ENCODE measurements at regions not wholly inside any gene's neighbourhood (a gene's known extent, or its start where the extent isn't known, plus 50 kb on each side); places are given as distances from the start of the nearest gene placed in this dataset.

GRCh38 chr5:30607301-30607894 lies 586.1 kb upstream of the CDH6 start:
- DNase-seq (ENCODE audit: low spot score), result no peak
- no peaks in the 10 kb centered on the region for H3K27me3 Mint-ChIP-seq (ENCODE audit: low read depth)
- no peaks in the 10 kb centered on the region for H3K36me3 Mint-ChIP-seq (ENCODE audit: low read depth)
- no peak overlapping the region for H3K27ac Mint-ChIP-seq
- no peak overlapping the region for H3K4me3 Mint-ChIP-seq (ENCODE audit: low read depth)
- intact Hi-C loops (cut with micrococcal nuclease), result no loop called here
- peaks cover 29% of the 10 kb centered on the region for H3K9me3 Mint-ChIP-seq
- no peaks in the 10 kb centered on the region for H3K4me1 Mint-ChIP-seq (ENCODE audit: low read depth)

- H3K36me3 Mint-ChIP-seq (ENCODE audit: low read depth), result no peaks in the 10 kb centered on the region
- H3K27ac Mint-ChIP-seq, result no peak overlapping the region
- DNase-seq (ENCODE audit: low spot score), result no peak
- intact Hi-C loops (cut with micrococcal nuclease), result no loop called here
- no peaks in the 10 kb centered on the region for H3K27me3 Mint-ChIP-seq (ENCODE audit: low read depth)
- H3K4me1 Mint-ChIP-seq (ENCODE audit: low read depth), result no peaks in the 10 kb centered on the region
- H3K4me3 Mint-ChIP-seq (ENCODE audit: low read depth), result no peak overlapping the region
- H3K9me3 Mint-ChIP-seq, result peaks cover 26% of the 10 kb centered on the region
Observed at GRCh38 chr5:30605693-30606268, 587.7 kb upstream of the CDH6 start.

DNA sequence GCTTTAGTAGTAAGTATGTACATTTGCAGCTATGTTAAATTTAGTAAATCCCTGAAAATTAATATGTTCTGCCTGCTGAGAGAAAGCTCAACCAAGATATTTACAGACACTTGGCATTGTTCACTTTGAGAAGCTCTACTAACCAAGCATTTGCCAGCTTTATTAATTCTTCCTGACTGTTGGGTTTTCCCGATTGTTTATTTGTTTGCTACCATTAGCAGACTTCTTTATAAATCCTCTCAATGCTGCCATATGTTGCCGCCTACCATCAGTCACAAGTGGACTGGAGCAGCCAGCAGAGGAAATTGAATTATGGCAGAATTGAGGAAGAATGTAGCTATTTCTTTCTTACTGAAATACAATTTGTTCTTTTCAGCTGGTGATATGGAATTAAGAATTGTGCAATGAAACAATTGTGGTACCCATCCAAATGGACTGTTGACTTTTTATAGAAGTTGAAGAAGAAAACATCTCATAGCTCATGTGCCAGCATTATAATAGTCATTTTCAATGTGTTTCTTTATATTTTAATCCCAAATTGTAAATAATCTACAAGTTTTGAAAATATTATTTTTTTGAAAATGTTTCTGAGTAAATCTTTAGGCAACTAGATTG lies 588.7 kb upstream of the CDH6 start:
- no peaks in the 10 kb centered on the region for H3K27me3 Mint-ChIP-seq (ENCODE audit: low read depth)
- no peaks in the 10 kb centered on the region for H3K36me3 Mint-ChIP-seq (ENCODE audit: low read depth)
- no peak overlapping the region for H3K4me3 Mint-ChIP-seq (ENCODE audit: low read depth)
- H3K27ac Mint-ChIP-seq, result no peak overlapping the region
- no peak for DNase-seq (ENCODE audit: low spot score)
- H3K9me3 Mint-ChIP-seq, result peaks cover 22% of the 10 kb centered on the region
- intact Hi-C loops (cut with micrococcal nuclease), result no loop called here
- H3K4me1 Mint-ChIP-seq (ENCODE audit: low read depth), result no peaks in the 10 kb centered on the region

GRCh38 chr5:30600892-30601291 lies 592.6 kb upstream of the CDH6 start:
- Mint-ChIP-seq H3K27me3 (ENCODE audit: low read depth) (no peaks in the 10 kb centered on the region), H3K36me3 (ENCODE audit: low read depth) (no peaks in the 10 kb centered on the region), H3K4me3 (ENCODE audit: low read depth) (no peak overlapping the region), H3K27ac (no peak overlapping the region), H3K9me3 (peaks cover 36% of the 10 kb centered on the region), H3K4me1 (ENCODE audit: low read depth) (no peaks in the 10 kb centered on the region)
- no peak for DNase-seq (ENCODE audit: low spot score)
- intact Hi-C loops (cut with micrococcal nuclease), result no loop called here

DNA sequence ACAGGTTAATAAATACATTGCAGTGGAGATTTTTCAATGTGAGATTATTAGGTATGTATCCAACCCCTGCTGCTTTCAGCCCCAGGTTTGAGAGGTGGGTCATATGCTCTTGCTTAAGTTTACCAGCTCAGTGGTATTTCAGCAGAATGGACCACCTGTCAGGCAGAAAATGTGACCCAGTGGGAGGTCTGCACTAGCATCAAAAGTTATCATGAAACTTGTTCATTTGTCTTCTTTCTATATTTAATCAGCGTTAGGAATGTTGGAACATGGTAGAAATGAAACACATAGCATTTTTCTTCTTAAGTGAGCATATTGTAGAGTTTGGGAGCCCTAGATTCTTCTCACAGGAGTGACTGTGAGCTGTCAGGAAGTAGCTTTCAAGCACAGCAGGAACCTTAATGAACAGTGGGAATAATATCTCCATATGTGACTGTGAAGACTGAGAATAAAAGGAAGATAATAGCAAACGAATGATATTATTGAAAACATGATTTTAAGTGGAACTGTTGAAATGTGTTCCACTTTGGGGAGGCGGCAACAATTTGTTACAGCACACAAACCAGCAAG lies 596.9 kb upstream of the CDH6 start:
- H3K36me3 Mint-ChIP-seq (ENCODE audit: low read depth), result no peaks in the 10 kb centered on the region
- H3K27ac Mint-ChIP-seq, result no peak overlapping the region
- DNase-seq (ENCODE audit: low spot score), result no peak
- intact Hi-C loops (cut with micrococcal nuclease), result no loop called here
- no peaks in the 10 kb centered on the region for H3K27me3 Mint-ChIP-seq (ENCODE audit: low read depth)
- H3K9me3 Mint-ChIP-seq, result peaks cover 40% of the 10 kb centered on the region
- H3K4me3 Mint-ChIP-seq (ENCODE audit: low read depth), result no peak overlapping the region
- no peaks in the 10 kb centered on the region for H3K4me1 Mint-ChIP-seq (ENCODE audit: low read depth)

GRCh38 chr5:30594331-30594730 lies 599.2 kb upstream of the CDH6 start:
- DNase-seq (ENCODE audit: low spot score), result no peak
- Mint-ChIP-seq H3K27ac (no peak overlapping the region), H3K27me3 (ENCODE audit: low read depth) (no peaks in the 10 kb centered on the region), H3K4me3 (ENCODE audit: low read depth) (no peak overlapping the region), H3K4me1 (ENCODE audit: low read depth) (no peaks in the 10 kb centered on the region), H3K36me3 (ENCODE audit: low read depth) (no peaks in the 10 kb centered on the region), H3K9me3 (peaks cover 48% of the 10 kb centered on the region)
- intact Hi-C loops (cut with micrococcal nuclease), result no loop called here

GRCh38 chr5:30592833-30593232 lies 600.7 kb upstream of the CDH6 start:
- no peaks in the 10 kb centered on the region for H3K27me3 Mint-ChIP-seq (ENCODE audit: low read depth)
- intact Hi-C loops (cut with micrococcal nuclease), result no loop called here
- no peak overlapping the region for H3K4me3 Mint-ChIP-seq (ENCODE audit: low read depth)
- DNase-seq (ENCODE audit: low spot score), result no peak
- H3K27ac Mint-ChIP-seq, result no peak overlapping the region
- H3K36me3 Mint-ChIP-seq (ENCODE audit: low read depth), result no peaks in the 10 kb centered on the region
- peaks cover 42% of the 10 kb centered on the region for H3K9me3 Mint-ChIP-seq
- no peaks in the 10 kb centered on the region for H3K4me1 Mint-ChIP-seq (ENCODE audit: low read depth)

- no peaks in the 10 kb centered on the region for H3K36me3 Mint-ChIP-seq (ENCODE audit: low read depth)
- H3K9me3 Mint-ChIP-seq, result peaks cover 18% of the 10 kb centered on the region
- no peak for DNase-seq (ENCODE audit: low spot score)
- H3K27ac Mint-ChIP-seq, result no peak overlapping the region
- no peaks in the 10 kb centered on the region for H3K27me3 Mint-ChIP-seq (ENCODE audit: low read depth)
- no peak overlapping the region for H3K4me3 Mint-ChIP-seq (ENCODE audit: low read depth)
- intact Hi-C loops (cut with micrococcal nuclease), result no loop called here
- no peaks in the 10 kb centered on the region for H3K4me1 Mint-ChIP-seq (ENCODE audit: low read depth)
Observed at GRCh38 chr5:30581198-30581935, 612.1 kb upstream of the CDH6 start.

- no peak overlapping the region for H3K4me3 Mint-ChIP-seq (ENCODE audit: low read depth)
- no peaks in the 10 kb centered on the region for H3K4me1 Mint-ChIP-seq (ENCODE audit: low read depth)
- intact Hi-C loops (cut with micrococcal nuclease), result no loop called here
- H3K9me3 Mint-ChIP-seq, result peaks cover 31% of the 10 kb centered on the region
- no peak overlapping the region for H3K27ac Mint-ChIP-seq
- H3K36me3 Mint-ChIP-seq (ENCODE audit: low read depth), result no peaks in the 10 kb centered on the region
- DNase-seq (ENCODE audit: low spot score), result no peak
- H3K27me3 Mint-ChIP-seq (ENCODE audit: low read depth), result no peaks in the 10 kb centered on the region
Observed at GRCh38 chr5:30574761-30575160, 618.7 kb upstream of the CDH6 start.

DNA sequence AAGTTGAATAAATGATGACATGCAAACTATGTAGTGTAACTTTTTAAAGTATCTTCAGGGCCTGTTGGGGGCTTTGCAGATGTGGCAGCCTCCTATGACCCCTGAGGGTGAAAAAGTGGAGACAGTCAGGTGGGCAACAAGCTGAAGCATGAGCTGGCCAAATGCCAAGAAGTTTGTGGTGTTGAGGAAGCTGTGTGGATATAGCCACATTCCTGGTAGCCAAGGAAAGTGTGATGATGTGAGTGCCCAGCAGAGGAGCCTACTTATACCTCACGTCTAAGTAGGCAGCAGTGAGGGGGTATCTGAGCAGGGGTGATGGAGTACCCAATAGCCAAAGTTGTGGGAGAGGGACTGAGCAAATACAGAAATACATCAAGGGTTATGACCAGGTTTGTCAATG lies 621.2 kb upstream of the CDH6 start:
- H3K27ac Mint-ChIP-seq, result no peak overlapping the region
- no peaks in the 10 kb centered on the region for H3K36me3 Mint-ChIP-seq (ENCODE audit: low read depth)
- peaks cover 43% of the 10 kb centered on the region for H3K9me3 Mint-ChIP-seq
- no peak for DNase-seq (ENCODE audit: low spot score)
- H3K4me3 Mint-ChIP-seq (ENCODE audit: low read depth), result no peak overlapping the region
- H3K27me3 Mint-ChIP-seq (ENCODE audit: low read depth), result no peaks in the 10 kb centered on the region
- no peaks in the 10 kb centered on the region for H3K4me1 Mint-ChIP-seq (ENCODE audit: low read depth)
- intact Hi-C loops (cut with micrococcal nuclease), result no loop called here

- intact Hi-C loops (cut with micrococcal nuclease), result no loop called here
- H3K9me3 Mint-ChIP-seq, result peaks cover 33% of the 10 kb centered on the region
- no peaks in the 10 kb centered on the region for H3K36me3 Mint-ChIP-seq (ENCODE audit: low read depth)
- DNase-seq (ENCODE audit: low spot score), result no peak
- H3K4me1 Mint-ChIP-seq (ENCODE audit: low read depth), result no peaks in the 10 kb centered on the region
- no peaks in the 10 kb centered on the region for H3K27me3 Mint-ChIP-seq (ENCODE audit: low read depth)
- H3K4me3 Mint-ChIP-seq (ENCODE audit: low read depth), result no peak overlapping the region
- no peak overlapping the region for H3K27ac Mint-ChIP-seq
Observed at GRCh38 chr5:30561771-30562170, 631.7 kb upstream of the CDH6 start.

DNA sequence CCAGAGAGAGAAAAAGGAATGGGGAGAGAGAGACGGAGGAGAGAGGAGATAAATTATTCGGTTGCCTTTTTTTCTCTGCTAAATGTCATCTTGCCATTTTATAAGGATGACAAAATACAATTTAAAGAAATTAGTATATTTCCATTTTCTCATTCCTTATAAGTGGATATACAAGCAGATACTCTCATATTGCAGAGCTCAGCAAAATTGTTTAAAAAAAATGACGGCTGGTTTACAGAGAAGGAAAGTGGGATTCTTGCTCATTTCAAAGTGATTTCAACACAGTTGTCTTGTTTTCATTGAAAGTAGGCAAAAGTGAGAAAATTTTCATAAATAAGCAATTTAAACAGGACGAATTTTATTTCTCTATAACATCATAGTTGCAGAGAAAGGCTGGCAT lies 641.9 kb upstream of the CDH6 start:
- no peaks in the 10 kb centered on the region for H3K36me3 Mint-ChIP-seq (ENCODE audit: low read depth)
- no peaks in the 10 kb centered on the region for H3K27me3 Mint-ChIP-seq (ENCODE audit: low read depth)
- intact Hi-C loops (cut with micrococcal nuclease), result no loop called here
- no peak for DNase-seq (ENCODE audit: low spot score)
- H3K27ac Mint-ChIP-seq, result no peak overlapping the region
- H3K9me3 Mint-ChIP-seq, result peaks cover 13% of the 10 kb centered on the region
- H3K4me1 Mint-ChIP-seq (ENCODE audit: low read depth), result no peaks in the 10 kb centered on the region
- no peak overlapping the region for H3K4me3 Mint-ChIP-seq (ENCODE audit: low read depth)
